Stromal cell of bone marrow (primary cell): ENCODE measurements at regions not wholly inside any gene's neighbourhood (a gene's known extent, or its start where the extent isn't known, plus 50 kb on each side); places are given as distances from the start of the nearest gene placed in this dataset.
"Not testable (repeated sequence)": the region's sequence is repeated elsewhere in the genome, so short reads cannot be mapped to it uniquely, and the experiment has no call there.

Experiments
- DNase-seq: peaks from one replicate; pipeline ENCODE4 v3.0.0-alpha.2; 2012; ENCODE audit warnings: low read depth

GRCh38 chr6:106745824-106746582, 116.6 kb downstream of the QRSL1 start:
- no peak for DNase-seq

DNA sequence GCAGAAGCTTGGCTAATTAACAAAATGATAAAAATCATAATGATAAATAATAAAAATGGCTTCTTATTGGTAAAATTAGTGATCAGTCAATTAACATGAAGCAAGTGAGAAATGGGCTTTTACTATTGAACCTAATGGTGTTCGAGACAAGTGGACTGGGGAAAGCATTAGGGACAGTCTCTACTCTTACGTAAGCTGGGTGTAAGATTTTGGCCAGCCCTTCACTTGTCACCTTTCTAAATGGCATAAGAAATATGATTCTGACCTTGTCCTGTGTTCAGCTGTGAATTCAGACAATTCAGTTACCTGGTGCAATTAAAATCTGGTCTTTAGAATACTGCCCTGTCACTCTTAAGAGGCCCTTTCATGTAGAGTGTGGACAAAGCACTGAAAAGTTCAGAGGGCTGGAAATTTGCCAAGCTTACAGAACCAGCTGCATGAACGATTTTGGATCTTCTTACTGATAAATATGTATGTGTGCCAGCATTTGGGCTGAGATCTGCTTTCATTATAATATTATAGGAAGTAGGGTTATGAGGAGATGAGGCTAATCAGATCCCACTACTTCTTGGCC, 115.9 kb downstream of the QRSL1 start:
- DNase-seq: no peak

DNA sequence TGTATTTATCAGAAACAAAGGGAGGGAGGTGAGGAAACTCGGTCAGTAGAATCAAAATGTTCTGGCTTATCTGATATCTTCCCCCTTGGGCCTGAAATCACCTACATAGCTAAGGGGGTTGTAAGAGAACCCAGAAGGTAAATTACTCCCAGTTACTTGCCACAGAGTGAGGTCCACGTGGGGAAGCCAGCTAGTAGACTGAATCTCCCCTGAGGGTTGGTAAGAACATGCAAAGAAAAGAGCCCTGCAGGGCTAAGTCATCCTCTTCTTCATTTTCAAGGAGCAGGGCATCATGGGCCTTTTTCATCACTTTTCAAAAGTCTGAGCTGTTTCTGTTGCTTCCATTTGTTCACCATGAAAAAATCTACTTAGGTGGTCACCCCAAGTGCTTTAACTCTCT, 115.4 kb downstream of the QRSL1 start:
- DNase-seq: no peak

DNA sequence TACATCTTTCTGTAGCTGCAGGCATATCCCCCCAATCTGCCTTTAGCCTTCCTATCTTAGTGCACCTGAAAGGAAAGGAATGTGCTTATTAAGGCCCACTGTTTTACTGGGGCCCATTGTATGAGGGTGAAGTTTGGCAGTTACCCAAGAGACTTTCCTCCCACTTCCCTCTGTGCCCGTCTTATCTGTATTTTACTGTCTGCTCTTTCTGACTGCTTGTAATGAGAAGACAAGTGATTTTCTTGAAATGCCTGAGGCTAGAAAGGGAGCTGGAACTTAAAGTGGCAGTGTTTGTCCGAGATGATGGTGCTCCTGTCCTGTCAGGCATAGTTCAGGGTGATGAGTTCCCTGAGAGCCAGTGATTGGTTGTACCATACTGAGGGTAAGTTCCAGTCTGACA, 114.7 kb downstream of the QRSL1 start:
- DNase-seq: not testable (repeated sequence)

- no peak for DNase-seq
Measured at GRCh38 chr6:106743612-106744011, 114.2 kb downstream of the QRSL1 start.

GRCh38 chr6:106740287-106740686, 110.9 kb downstream of the QRSL1 start:
- DNase-seq: no peak

GRCh38 chr6:106739387-106739786, 110.0 kb downstream of the QRSL1 start:
- no peak for DNase-seq

DNA sequence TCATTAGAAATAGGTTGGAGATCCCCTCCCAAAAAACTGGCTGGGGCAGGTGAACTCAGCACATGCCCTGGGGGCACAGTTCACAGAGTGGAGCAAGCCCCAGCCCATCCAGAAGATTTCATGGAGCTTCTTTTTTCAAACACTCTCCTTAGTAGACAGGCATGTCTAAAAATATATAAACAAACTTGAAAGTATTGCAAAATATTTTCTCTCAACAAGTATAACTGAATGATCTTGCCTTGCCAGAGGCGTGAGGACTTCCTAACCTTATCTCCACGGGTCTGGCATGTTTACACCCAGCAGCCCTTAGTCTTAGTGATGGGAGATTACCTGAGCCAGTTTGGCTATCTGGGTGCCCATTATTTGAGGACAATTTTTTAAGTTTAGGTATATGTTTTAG, 107.1 kb downstream of the QRSL1 start:
- no peak for DNase-seq

GRCh38 chr6:106735828-106736227, 106.5 kb downstream of the QRSL1 start:
- no peak for DNase-seq

- DNase-seq: no peak
Measured at GRCh38 chr6:106735136-106735633, 105.8 kb downstream of the QRSL1 start.

DNA sequence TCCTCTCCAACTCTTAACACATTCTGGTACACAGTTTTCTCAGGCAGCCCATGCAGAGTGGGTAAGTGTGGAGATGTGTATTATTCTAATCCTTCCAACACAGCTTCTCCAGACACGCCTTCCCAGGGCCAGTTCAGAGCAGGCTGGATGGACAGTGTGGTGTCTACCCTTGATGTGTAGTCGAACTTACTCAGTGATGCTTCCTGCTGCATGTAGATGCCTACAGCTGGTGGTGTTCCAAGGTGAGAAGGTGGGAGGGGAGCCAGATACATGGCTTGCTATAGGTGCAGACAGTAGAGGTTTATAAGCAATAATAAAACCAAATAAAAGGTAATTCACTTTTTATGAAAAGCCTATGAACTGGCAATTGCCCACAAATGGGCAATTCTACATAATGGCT, 104.0 kb downstream of the QRSL1 start:
- DNase-seq: no peak

- DNase-seq: no peak
Measured at GRCh38 chr6:106732376-106732940, 103.1 kb downstream of the QRSL1 start.

DNA sequence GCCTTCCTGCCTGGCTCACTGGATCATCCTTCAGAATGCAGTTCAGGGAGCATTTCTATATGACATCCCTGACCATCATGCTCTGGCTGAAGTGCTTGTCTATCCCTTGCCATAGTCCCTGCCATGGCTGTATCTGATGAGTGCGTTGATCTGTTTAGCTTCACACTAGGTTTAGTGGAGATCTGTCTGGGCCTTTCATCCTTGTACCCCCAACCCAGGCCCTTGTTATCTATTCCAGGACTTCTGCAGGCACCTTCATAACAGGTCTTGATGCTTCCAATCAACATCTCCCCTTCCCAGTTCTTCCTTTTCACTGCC, 102.4 kb downstream of the QRSL1 start:
- DNase-seq: no peak

GRCh38 chr6:106731144-106731842, 101.9 kb downstream of the QRSL1 start:
- no peak for DNase-seq

- no peak for DNase-seq
Measured at GRCh38 chr6:106730718-106731117, 101.3 kb downstream of the QRSL1 start.

GRCh38 chr6:106730264-106730663, 100.9 kb downstream of the QRSL1 start:
- DNase-seq: no peak

- DNase-seq: no peak
Measured at GRCh38 chr6:106729841-106730240, 100.5 kb downstream of the QRSL1 start.

DNA sequence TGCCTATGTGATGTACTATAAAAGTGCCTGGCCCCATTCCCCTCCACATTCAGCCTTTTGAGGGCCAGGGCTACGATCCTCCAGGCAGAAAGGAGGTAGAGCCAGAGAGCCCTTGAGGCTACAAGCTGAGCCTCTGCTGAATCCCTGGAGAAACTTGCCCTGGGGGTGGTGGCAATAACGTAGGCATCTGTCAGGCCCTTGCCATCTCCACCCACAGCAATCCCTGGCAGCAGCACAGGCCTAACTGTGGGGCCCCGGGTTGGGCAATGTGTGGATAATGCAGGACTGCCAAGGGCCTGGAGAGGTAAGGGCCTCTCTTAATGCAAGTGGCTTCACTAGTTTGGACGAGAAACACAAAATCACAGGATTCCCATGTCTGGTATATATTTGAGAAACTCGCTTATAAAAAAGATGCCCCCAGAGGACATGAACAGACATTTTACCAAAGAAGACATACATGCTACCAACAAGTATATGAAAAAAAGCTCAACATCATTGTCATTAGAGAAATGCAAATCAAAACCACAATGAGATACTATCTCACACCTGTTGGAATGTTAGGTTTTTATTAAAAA, 99.0 kb downstream of the QRSL1 start:
- no peak for DNase-seq

- DNase-seq: no peak
Measured at GRCh38 chr6:106727480-106728149, 98.2 kb downstream of the QRSL1 start.

- DNase-seq: peak; percentile 71
Measured at GRCh38 chr6:106724848-106725247, 95.5 kb downstream of the QRSL1 start.

GRCh38 chr6:106724337-106724736, 95.0 kb downstream of the QRSL1 start:
- no peak for DNase-seq

DNA sequence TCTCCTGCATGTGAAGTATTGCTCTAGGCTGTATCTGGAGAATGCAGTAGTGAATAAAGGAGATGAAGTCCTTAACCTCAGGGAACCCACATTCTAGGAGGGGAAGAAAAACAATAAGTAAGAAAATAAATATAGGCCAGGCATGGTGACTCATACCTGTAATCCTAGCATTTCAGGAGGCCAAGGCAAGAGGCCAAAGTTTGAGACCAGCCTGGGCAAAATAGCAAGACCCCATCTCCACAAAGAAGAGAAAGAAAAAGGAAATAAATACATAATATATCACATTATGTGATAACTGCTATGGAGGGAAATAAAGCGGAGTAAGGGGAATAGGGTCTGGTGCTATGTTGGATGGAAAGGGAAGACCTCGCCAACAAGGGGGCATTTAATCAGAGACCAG, 94.0 kb downstream of the QRSL1 start:
- not testable (repeated sequence) for DNase-seq
